Erythroblast (primary cell): ENCODE measurements at regions not wholly inside any gene's neighbourhood (a gene's known extent, or its start where the extent isn't known, plus 50 kb on each side); places are given as distances from the start of the nearest gene placed in this dataset.
"Not testable (repeated sequence)": the region's sequence is repeated elsewhere in the genome, so short reads cannot be mapped to it uniquely, and the experiment has no call there.

Experiments used
- DNase-seq, 2 experiments: peaks; one replicate each; lab custom pipeline; 2025; lab: John Stamatoyannopoulos, UW
- GATA1 ChIP-seq: IDR thresholded peaks from 2 replicates; pipeline ENCODE4 v1.6.1; 2011; ENCODE audit warnings: low read depth, mild to moderate bottlenecking, control low read depth, low read length, moderate library complexity
- POLR2A ChIP-seq: IDR thresholded peaks from 2 replicates; pipeline ENCODE4 v1.6.1; 2011; ENCODE audit warnings: mild to moderate bottlenecking, low read length

- no peak for DNase-seq
- no peak for TF ChIP-seq POLR2A
- no peak for TF ChIP-seq GATA1
Measured at GRCh38 chr3:70647823-70648222, 335.4 kb upstream of the MDFIC2 start.

- no peak for DNase-seq
Measured at GRCh38 chr3:70647094-70647493, 334.7 kb upstream of the MDFIC2 start.

GRCh38 chr3:70646635-70647034 is 334.2 kb upstream of the MDFIC2 start:
- no peak for TF ChIP-seq GATA1
- no peak for TF ChIP-seq POLR2A
- DNase-seq, result no peak

More at GRCh38 chr3:70647094-70647493, 334.7 kb upstream of the MDFIC2 start:
- TF ChIP-seq GATA1 (no peak), POLR2A (no peak)

- no peak for DNase-seq
Measured at GRCh38 chr3:70640481-70640880, 328.0 kb upstream of the MDFIC2 start.

GRCh38 chr3:70635301-70635700 is 322.9 kb upstream of the MDFIC2 start:
- no peak for TF ChIP-seq GATA1
- TF ChIP-seq POLR2A, result no peak
- DNase-seq, result no peak

More at GRCh38 chr3:70640481-70640880, 328.0 kb upstream of the MDFIC2 start:
- no peak for TF ChIP-seq GATA1
- no peak for TF ChIP-seq POLR2A

GRCh38 chr3:70631716-70632307 is 319.4 kb upstream of the MDFIC2 start:
- DNase-seq, result no peak
- TF ChIP-seq POLR2A (no peak), GATA1 (no peak)

- no peak for DNase-seq
- TF ChIP-seq POLR2A, result no peak
Measured at GRCh38 chr3:70621451-70621850, 309.0 kb upstream of the MDFIC2 start.

GRCh38 chr3:70620956-70621355 is 308.5 kb upstream of the MDFIC2 start:
- DNase-seq, result no peak
- no peak for TF ChIP-seq POLR2A
- no peak for TF ChIP-seq GATA1

GRCh38 chr3:70620367-70620766 is 307.9 kb upstream of the MDFIC2 start:
- no peak for DNase-seq
- TF ChIP-seq POLR2A (no peak), GATA1 (no peak)

GRCh38 chr3:70618151-70618550 is 305.7 kb upstream of the MDFIC2 start:
- no peak for TF ChIP-seq GATA1
- TF ChIP-seq POLR2A, result no peak
- DNase-seq, result no peak

- DNase-seq, result not testable (repeated sequence)
Measured at GRCh38 chr3:70617349-70617748, 304.9 kb upstream of the MDFIC2 start.

- TF ChIP-seq POLR2A (no peak), GATA1 (no peak)
- no peak for DNase-seq
Measured at GRCh38 chr3:70615286-70615685, 302.8 kb upstream of the MDFIC2 start.

GRCh38 chr3:70614111-70614510 is 301.7 kb upstream of the MDFIC2 start:
- TF ChIP-seq GATA1 (no peak), POLR2A (no peak)
- DNase-seq, result no peak

GRCh38 chr3:70612920-70613319 is 300.5 kb upstream of the MDFIC2 start:
- no peak for DNase-seq
- TF ChIP-seq GATA1 (no peak), POLR2A (no peak)

GRCh38 chr3:70611667-70612277 is 299.3 kb upstream of the MDFIC2 start:
- DNase-seq, result not testable (repeated sequence)
